ENCODE measurements at regions not wholly inside any gene's neighbourhood (a gene's known extent, or its start where the extent isn't known, plus 50 kb on each side); places are given as distances from the start of the nearest gene placed in this dataset.

DNA sequence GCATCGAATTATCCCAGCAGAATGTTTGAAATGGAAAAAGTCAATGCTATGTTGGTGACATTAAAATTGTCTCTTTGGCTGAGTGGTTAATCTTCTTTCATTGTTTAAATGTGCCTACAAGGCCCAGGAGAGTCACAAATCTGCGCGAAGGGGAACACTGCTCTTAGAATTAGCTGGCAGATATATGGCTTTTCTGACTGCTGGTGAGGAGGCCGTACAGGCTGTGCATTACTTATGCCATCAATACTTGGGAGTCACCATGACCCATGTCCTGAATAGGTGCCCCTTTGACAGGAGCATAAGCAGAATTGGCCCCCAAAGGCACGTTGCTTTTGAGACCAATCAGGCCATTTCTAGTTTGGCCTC lies 521.5 kb downstream of the FUT8 start:
- Histone ChIP-seq H3K36me3 (replicated peaks in 1 of 2; ENCODE audit: control insufficient read depth in 1 of 2, insufficient read depth in 2 of 2, low read length in 1 of 2) (no peaks in the 10 kb centered on the region), H2AFZ (ENCODE audit: low read depth) (no peak overlapping the region), H4K20me1 (ENCODE audit: insufficient read depth) (no peaks in the 10 kb centered on the region), H3K9me3 (no peaks in the 10 kb centered on the region), H3F3A (replicated peaks; ENCODE audit: insufficient read depth) (no peaks in the 10 kb centered on the region), H3K4me1 (ENCODE audit: control insufficient read depth in 1 of 2, insufficient read depth in 2 of 2, low read depth in 1 of 2, low read length in 1 of 2) (no peaks in the 10 kb centered on the region), H3K27me3 (ENCODE audit: insufficient read depth) (no peaks in the 10 kb centered on the region), H3K4me3 (ENCODE audit: low read depth in 2 of 2, low read length in 1 of 2) (no peak overlapping the region), H3K27ac (ENCODE audit: low read depth in 2 of 2, low read length in 1 of 2) (no peak overlapping the region), H3K79me2 (ENCODE audit: insufficient read depth) (no peaks in the 10 kb centered on the region), H3K9me2 (no peaks in the 10 kb centered on the region), H3K4me2 (no peak overlapping the region), H3K9ac (no peak overlapping the region)
- WGBS (ENCODE audit: low lambda C conversion rate) = 39% methylated on average over 5 of the region's 5 CpGs
- TF ChIP-seq FOSL2 (IDR thresholded peaks at IDR 0.05; ENCODE audit: borderline replicate concordance, low read depth) (no peak), MXI1 (IDR thresholded peaks at IDR 0.05; ENCODE audit: low read depth, low read length) (no peak), TEAD4 (IDR thresholded peaks at IDR 0.05; ENCODE audit: borderline replicate concordance, insufficient read depth) (no peak), TCF12 (IDR thresholded peaks at IDR 0.05) (no peak), JUND (IDR thresholded peaks at IDR 0.05) (no peak), POLR2AphosphoS5 (IDR thresholded peaks at IDR 0.05; ENCODE audit: low read depth, low read length) (no peak), NRF1 (IDR thresholded peaks at IDR 0.05; ENCODE audit: low read depth, low read length) (no peak), ELF1 (IDR thresholded peaks at IDR 0.05) (no peak), MEF2A (IDR thresholded peaks at IDR 0.05; ENCODE audit: borderline replicate concordance, low read depth) (no peak), RXRA (IDR thresholded peaks at IDR 0.05; ENCODE audit: borderline replicate concordance, low read depth) (no peak)
- TF ChIP-seq, protein P1, sequence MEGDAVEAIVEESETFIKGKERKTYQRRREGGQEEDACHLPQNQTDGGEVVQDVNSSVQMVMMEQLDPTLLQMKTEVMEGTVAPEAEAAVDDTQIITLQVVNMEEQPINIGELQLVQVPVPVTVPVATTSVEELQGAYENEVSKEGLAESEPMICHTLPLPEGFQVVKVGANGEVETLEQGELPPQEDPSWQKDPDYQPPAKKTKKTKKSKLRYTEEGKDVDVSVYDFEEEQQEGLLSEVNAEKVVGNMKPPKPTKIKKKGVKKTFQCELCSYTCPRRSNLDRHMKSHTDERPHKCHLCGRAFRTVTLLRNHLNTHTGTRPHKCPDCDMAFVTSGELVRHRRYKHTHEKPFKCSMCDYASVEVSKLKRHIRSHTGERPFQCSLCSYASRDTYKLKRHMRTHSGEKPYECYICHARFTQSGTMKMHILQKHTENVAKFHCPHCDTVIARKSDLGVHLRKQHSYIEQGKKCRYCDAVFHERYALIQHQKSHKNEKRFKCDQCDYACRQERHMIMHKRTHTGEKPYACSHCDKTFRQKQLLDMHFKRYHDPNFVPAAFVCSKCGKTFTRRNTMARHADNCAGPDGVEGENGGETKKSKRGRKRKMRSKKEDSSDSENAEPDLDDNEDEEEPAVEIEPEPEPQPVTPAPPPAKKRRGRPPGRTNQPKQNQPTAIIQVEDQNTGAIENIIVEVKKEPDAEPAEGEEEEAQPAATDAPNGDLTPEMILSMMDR (IDR thresholded peaks at IDR 0.05) = no peak
- TF ChIP-seq, protein P2, sequence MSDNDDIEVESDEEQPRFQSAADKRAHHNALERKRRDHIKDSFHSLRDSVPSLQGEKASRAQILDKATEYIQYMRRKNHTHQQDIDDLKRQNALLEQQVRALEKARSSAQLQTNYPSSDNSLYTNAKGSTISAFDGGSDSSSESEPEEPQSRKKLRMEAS (IDR thresholded peaks at IDR 0.05; ENCODE audit: low read depth) = no peak
- ChIA-PET POLR2A (no interaction called here), CTCF (no interaction called here)
- DNase-seq = no peak

DNA sequence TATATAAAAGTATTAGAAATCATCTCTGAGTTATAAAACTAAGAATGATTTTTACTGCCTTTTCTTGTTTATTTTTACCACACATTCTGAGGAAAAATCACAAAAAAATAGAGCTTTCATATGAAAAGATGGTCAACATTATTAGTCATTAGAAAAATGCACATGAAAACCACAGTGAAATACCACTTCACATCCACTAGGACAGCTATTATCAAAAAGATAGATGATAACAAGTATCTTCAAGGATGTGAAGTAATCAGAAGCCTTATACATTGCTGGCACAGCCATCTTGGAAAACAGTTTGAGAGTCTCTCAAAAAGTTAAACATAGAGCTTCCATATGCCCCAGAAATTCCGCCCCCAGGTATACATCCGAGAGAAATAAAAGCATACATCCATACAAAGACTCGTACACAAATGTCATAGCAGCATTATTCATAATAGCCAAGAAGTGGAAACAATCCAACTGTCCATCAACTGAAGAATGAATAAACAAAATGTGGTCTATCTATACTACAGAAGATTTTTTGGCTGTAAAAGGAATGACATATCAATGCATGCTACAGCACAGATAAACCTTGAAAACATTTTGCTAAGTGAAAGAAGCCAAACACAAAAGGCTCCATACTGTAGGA lies 523.9 kb downstream of the FUT8 start:
- Histone ChIP-seq H3K4me3 (ENCODE audit: low read depth in 2 of 2, low read length in 1 of 2) (no peak overlapping the region), H3K27ac (ENCODE audit: low read depth in 2 of 2, low read length in 1 of 2) (no peak overlapping the region), H3K9me3 (no peaks in the 10 kb centered on the region), H3K9me2 (no peaks in the 10 kb centered on the region), H4K20me1 (ENCODE audit: insufficient read depth) (no peaks in the 10 kb centered on the region), H3F3A (replicated peaks; ENCODE audit: insufficient read depth) (no peaks in the 10 kb centered on the region), H2AFZ (ENCODE audit: low read depth) (no peak overlapping the region), H3K79me2 (ENCODE audit: insufficient read depth) (no peaks in the 10 kb centered on the region), H3K4me2 (no peak overlapping the region), H3K9ac (no peak overlapping the region), H3K27me3 (ENCODE audit: insufficient read depth) (no peaks in the 10 kb centered on the region), H3K4me1 (ENCODE audit: control insufficient read depth in 1 of 2, insufficient read depth in 2 of 2, low read depth in 1 of 2, low read length in 1 of 2) (no peaks in the 10 kb centered on the region), H3K36me3 (replicated peaks in 1 of 2; ENCODE audit: control insufficient read depth in 1 of 2, insufficient read depth in 2 of 2, low read length in 1 of 2) (no peaks in the 10 kb centered on the region)
- ChIA-PET CTCF (interaction anchor here (0.9 kb wide), 1 partner anchor 24 kb away, joined by 4 read pairs; no protein-coding TSS in a partner anchor), POLR2A (no interaction called here)
- DNase-seq = no peak
- TF ChIP-seq JUND (IDR thresholded peaks at IDR 0.05) (no peak), POLR2AphosphoS5 (IDR thresholded peaks at IDR 0.05; ENCODE audit: low read depth, low read length) (no peak), FOXM1 (IDR thresholded peaks at IDR 0.05; ENCODE audit: low read depth) (no peak), RAD21 (IDR thresholded peaks at IDR 0.05; ENCODE audit: low read length) (no peak), MEF2A (IDR thresholded peaks at IDR 0.05; ENCODE audit: borderline replicate concordance, low read depth) (no peak), TEAD4 (IDR thresholded peaks at IDR 0.05; ENCODE audit: borderline replicate concordance, insufficient read depth) (no peak), RCOR1 (IDR thresholded peaks at IDR 0.05; ENCODE audit: low read length) (no peak), TCF12 (IDR thresholded peaks at IDR 0.05) (no peak), NRF1 (IDR thresholded peaks at IDR 0.05; ENCODE audit: low read depth, low read length) (no peak), GATA2 (CRISPR knock-in tag; IDR thresholded peaks at IDR 0.05) (no peak)
- TF ChIP-seq, protein P3, sequence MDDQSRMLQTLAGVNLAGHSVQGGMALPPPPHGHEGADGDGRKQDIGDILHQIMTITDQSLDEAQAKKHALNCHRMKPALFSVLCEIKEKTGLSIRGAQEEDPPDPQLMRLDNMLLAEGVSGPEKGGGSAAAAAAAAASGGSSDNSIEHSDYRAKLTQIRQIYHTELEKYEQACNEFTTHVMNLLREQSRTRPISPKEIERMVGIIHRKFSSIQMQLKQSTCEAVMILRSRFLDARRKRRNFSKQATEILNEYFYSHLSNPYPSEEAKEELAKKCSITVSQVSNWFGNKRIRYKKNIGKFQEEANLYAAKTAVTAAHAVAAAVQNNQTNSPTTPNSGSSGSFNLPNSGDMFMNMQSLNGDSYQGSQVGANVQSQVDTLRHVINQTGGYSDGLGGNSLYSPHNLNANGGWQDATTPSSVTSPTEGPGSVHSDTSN (IDR thresholded peaks at IDR 0.05) = no peak
- TF ChIP-seq, protein P4, sequence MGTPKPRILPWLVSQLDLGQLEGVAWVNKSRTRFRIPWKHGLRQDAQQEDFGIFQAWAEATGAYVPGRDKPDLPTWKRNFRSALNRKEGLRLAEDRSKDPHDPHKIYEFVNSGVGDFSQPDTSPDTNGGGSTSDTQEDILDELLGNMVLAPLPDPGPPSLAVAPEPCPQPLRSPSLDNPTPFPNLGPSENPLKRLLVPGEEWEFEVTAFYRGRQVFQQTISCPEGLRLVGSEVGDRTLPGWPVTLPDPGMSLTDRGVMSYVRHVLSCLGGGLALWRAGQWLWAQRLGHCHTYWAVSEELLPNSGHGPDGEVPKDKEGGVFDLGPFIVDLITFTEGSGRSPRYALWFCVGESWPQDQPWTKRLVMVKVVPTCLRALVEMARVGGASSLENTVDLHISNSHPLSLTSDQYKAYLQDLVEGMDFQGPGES (IDR thresholded peaks at IDR 0.05; ENCODE audit: low read depth, low read length) = no peak
- WGBS (ENCODE audit: low lambda C conversion rate) = 20% methylated on average over 3 of the region's 3 CpGs

Measured in SK-N-SH (cell line).